ENCODE measurements at regions not wholly inside any gene's neighbourhood (a gene's known extent, or its start where the extent isn't known, plus 50 kb on each side); places are given as distances from the start of the nearest gene placed in this dataset.

- TF ChIP-seq CTCF (IDR thresholded peaks at IDR 0.05) (no peak), EZH2 (IDR thresholded peaks at IDR 0.05) (no peak), EZH2phosphoT487 (IDR thresholded peaks at IDR 0.05) (no peak)
Observed at GRCh38 chr6:105889902-105890301, 196.2 kb upstream of the PRDM1 start.

Data from neural progenitor cell (in vitro differentiated cells).